ENCODE measurements at regions not wholly inside any gene's neighbourhood (a gene's known extent, or its start where the extent isn't known, plus 50 kb on each side); places are given as distances from the start of the nearest gene placed in this dataset.
A peak's percentile ranks its signal among the peaks of the same experiment; 100 is the strongest.

DNA sequence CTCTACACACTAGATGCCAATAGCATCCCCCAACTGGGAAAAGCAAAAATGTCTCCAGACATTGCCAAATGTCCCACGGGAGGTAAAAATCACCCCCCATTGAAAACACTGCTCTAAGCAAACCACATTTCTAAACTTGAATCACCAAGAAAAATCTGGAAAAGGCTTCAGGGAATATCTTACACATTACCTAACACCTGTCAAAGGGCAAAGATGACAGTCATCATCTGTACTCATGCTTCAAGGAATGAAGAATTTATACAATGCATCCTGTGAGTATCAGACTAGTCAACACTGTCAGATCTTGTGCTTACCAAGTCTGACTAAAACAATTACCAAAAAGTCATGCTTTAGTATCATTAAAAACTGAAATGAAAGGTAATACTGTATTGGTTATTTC, 161.6 kb upstream of the SOX5 start:
- Histone ChIP-seq H2AFZ (ENCODE audit: control insufficient read depth, low read length) (no peak overlapping the region), H3K9me1 (ENCODE audit: control insufficient read depth, extremely low read depth, insufficient read depth, low read length) (no peaks in the 10 kb centered on the region), H3K9ac (ENCODE audit: control insufficient read depth, extremely low read depth, insufficient read depth, low read length) (no peak overlapping the region), H3K4me2 (ENCODE audit: control insufficient read depth, extremely low read depth, insufficient read depth, low read depth, low read length) (no peak overlapping the region), H3K9me3 (ENCODE audit: control insufficient read depth, low read depth, low read length) (no peaks in the 10 kb centered on the region), H3K27ac (ENCODE audit: control insufficient read depth, insufficient read depth, low read length) (no peak overlapping the region), H3K36me3 (ENCODE audit: control insufficient read depth in 2 of 2, extremely low read depth in 1 of 2, insufficient read depth in 2 of 2, low read length in 2 of 2) (no peaks in the 10 kb centered on the region), H4K20me1 (ENCODE audit: control insufficient read depth, extremely low read depth, insufficient read depth, low read length) (no peaks in the 10 kb centered on the region), H3K79me2 (ENCODE audit: control insufficient read depth, insufficient read depth, low read length) (no peaks in the 10 kb centered on the region), H3K4me1 (ENCODE audit: control insufficient read depth, extremely low read depth, insufficient read depth, low read length) (peaks cover 3% of the 10 kb centered on the region), H3K27me3 (ENCODE audit: control insufficient read depth, extremely low read depth, insufficient read depth, low read length) (no peaks in the 10 kb centered on the region), H3K4me3 (ENCODE audit: control insufficient read depth in 2 of 3, extremely low read depth in 1 of 3, insufficient read depth in 2 of 3, low read depth in 1 of 3, low read length in 3 of 3) (no peak overlapping the region)
- TF ChIP-seq, protein P1, sequence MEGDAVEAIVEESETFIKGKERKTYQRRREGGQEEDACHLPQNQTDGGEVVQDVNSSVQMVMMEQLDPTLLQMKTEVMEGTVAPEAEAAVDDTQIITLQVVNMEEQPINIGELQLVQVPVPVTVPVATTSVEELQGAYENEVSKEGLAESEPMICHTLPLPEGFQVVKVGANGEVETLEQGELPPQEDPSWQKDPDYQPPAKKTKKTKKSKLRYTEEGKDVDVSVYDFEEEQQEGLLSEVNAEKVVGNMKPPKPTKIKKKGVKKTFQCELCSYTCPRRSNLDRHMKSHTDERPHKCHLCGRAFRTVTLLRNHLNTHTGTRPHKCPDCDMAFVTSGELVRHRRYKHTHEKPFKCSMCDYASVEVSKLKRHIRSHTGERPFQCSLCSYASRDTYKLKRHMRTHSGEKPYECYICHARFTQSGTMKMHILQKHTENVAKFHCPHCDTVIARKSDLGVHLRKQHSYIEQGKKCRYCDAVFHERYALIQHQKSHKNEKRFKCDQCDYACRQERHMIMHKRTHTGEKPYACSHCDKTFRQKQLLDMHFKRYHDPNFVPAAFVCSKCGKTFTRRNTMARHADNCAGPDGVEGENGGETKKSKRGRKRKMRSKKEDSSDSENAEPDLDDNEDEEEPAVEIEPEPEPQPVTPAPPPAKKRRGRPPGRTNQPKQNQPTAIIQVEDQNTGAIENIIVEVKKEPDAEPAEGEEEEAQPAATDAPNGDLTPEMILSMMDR (optimal IDR thresholded peaks at IDR 0.05 in 1 of 3, IDR thresholded peaks at IDR 0.05 in 1 of 3, conservative IDR thresholded peaks at IDR 0.05 in 1 of 3; ENCODE audit: extremely low read depth in 1 of 3, insufficient read depth in 2 of 3, low read length in 3 of 3) = no peak
- TF ChIP-seq EZH2 (IDR thresholded peaks at IDR 0.05; ENCODE audit: low read length) = no peak
- DNase-seq (ENCODE audit: low read depth, low spot score) = peak; percentile 40
- peak; percentile 72 for FAIRE-seq
- dilution Hi-C loops (cut with MboI; ENCODE audit: extremely low pct_ligation_motif_present, low sequenced_read_pairs) = no loop called here

DNA sequence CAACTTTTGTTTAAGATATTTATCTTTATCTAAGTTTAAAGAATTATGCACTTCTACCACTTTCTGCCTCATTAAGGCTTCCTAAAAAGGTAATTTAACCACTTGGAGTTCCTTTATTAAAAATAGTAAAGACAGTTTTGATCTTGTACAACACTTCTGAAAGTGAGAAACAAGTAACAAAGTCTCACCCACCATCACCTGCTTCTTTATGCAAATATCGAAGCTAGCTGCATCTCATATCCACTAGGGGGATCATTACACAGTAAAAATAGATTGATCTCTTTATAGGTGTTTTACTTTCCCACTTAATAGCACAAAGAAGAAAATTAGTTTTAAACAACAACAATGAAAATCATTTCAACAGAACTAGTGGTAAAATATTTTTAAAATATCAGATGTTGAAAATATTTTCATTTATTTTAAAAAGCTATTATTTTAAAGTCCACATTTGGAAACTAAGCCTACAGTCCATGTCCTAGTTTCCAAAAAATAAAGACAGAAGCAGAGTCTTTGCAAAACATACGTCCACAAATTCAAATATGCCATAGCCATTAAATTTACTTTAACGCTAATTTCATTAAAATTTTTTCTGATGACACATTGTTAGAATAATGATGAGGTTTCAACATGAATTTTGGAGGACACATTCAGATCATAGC, 160.0 kb upstream of the SOX5 start:
- Histone ChIP-seq H3K4me2 (ENCODE audit: control insufficient read depth, extremely low read depth, insufficient read depth, low read depth, low read length) (no peak overlapping the region), H3K27ac (ENCODE audit: control insufficient read depth, insufficient read depth, low read length) (no peak overlapping the region), H4K20me1 (ENCODE audit: control insufficient read depth, extremely low read depth, insufficient read depth, low read length) (no peaks in the 10 kb centered on the region), H3K9ac (ENCODE audit: control insufficient read depth, extremely low read depth, insufficient read depth, low read length) (no peak overlapping the region), H2AFZ (ENCODE audit: control insufficient read depth, low read length) (no peak overlapping the region), H3K79me2 (ENCODE audit: control insufficient read depth, insufficient read depth, low read length) (no peaks in the 10 kb centered on the region), H3K36me3 (ENCODE audit: control insufficient read depth in 2 of 2, extremely low read depth in 1 of 2, insufficient read depth in 2 of 2, low read length in 2 of 2) (no peaks in the 10 kb centered on the region), H3K4me3 (ENCODE audit: control insufficient read depth in 2 of 3, extremely low read depth in 1 of 3, insufficient read depth in 2 of 3, low read depth in 1 of 3, low read length in 3 of 3) (no peak overlapping the region), H3K4me1 (ENCODE audit: control insufficient read depth, extremely low read depth, insufficient read depth, low read length) (peaks cover 3% of the 10 kb centered on the region), H3K9me1 (ENCODE audit: control insufficient read depth, extremely low read depth, insufficient read depth, low read length) (no peaks in the 10 kb centered on the region), H3K27me3 (ENCODE audit: control insufficient read depth, extremely low read depth, insufficient read depth, low read length) (no peaks in the 10 kb centered on the region), H3K9me3 (ENCODE audit: control insufficient read depth, low read depth, low read length) (no peaks in the 10 kb centered on the region)
- DNase-seq (ENCODE audit: low read depth, low spot score) (no peak), FAIRE-seq (no peak)
- dilution Hi-C loops (cut with MboI; ENCODE audit: extremely low pct_ligation_motif_present, low sequenced_read_pairs) = no loop called here
- no peak for TF ChIP-seq EZH2 (IDR thresholded peaks at IDR 0.05; ENCODE audit: low read length)
- TF ChIP-seq, protein P1 (optimal IDR thresholded peaks at IDR 0.05 in 1 of 3, IDR thresholded peaks at IDR 0.05 in 1 of 3, conservative IDR thresholded peaks at IDR 0.05 in 1 of 3; ENCODE audit: extremely low read depth in 1 of 3, insufficient read depth in 2 of 3, low read length in 3 of 3) = peak in 2 of 3 experiments; percentile 43 to 50

All from keratinocyte (primary cell).